8988T (cell line): ENCODE measurements at regions not wholly inside any gene's neighbourhood (a gene's known extent, or its start where the extent isn't known, plus 50 kb on each side); places are given as distances from the start of the nearest gene placed in this dataset.

Source experiments
- DNase-seq: peaks from one replicate; pipeline ENCODE4 v3.0.0; 2011

DNA sequence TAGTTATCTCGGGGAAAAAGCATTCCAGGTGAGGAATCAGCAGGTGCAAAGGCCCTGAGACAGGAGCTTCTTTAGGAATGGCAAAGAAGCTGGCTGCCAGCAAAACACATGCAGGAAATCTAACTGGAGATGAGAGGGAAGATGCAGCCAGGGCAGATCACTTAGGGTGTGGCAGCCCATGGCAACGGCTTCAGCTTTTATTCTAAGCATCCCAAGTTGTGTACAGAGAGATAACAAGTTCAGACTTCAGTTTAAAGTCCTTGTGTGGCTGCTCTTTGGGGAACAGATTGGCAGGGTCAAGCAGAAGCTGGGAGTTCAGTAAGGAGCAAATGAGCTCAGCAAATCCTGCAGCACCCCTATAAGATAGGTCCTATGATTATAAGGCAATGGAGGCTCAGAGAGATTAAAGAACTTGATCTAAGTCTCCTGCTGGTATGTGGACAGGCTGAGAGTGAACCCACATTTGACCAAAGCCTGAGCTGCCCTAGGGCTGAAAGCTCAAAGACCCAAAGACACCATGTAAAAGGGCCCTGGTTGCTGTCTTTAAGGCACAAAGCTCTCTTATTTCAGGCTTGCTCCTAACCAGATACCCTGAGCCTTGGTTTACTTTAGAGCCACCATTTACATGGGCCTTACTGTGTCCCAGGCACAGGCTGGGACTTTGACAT, 466.8 kb downstream of the SOX6 start:
- DNase-seq: no peak

DNA sequence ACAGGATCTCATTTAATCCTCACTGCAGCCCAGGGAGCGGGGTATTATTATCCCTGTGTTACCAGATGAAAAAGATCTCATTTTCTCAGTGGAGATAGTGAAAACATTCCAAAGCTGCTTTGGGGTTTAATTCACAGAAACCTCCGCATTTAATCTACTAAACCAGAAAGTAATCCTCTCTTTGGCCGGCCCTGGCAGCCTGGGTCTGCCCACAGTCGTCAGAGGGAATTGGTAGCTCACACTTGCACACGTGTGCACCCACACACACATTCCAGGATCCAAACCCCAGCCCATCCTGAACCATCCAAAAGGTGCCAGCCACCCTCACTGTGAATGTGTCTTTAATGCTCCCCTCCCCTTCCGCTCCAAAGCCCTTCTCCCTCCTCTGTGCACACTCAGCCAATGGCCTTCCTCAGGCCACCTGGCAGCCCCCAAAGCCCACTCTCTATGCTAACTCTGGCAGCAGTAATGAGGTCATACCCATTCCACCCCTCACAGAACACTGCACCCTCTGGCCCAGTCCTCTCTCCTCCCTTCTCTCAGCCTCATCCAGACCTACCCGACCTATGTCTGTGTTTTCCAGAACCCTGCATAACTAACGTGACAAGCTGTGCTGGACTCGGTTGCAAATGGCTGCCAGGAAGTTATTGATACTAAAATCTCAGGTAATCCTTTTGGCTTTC, 466.2 kb downstream of the SOX6 start:
- no peak for DNase-seq

DNA sequence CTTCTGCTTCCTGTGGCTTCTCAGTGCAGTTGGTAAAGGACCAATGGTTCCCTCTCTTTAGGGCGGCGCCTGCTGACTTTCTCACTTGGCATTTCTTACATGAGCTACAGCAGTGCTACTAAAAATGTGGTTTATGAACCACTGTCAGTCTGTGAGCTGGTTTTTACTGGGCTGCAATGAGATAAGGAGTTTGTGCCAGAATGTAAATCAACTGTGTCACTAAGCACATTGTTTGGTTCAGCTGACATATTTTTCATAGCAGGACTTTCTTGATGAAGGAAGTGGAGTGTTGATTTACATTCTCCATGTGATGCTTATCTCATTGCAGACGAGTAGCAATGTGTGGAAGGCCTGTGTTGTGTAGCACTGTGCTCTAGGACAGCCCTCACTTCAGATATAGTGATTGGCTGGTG, 463.3 kb downstream of the SOX6 start:
- no peak for DNase-seq

DNA sequence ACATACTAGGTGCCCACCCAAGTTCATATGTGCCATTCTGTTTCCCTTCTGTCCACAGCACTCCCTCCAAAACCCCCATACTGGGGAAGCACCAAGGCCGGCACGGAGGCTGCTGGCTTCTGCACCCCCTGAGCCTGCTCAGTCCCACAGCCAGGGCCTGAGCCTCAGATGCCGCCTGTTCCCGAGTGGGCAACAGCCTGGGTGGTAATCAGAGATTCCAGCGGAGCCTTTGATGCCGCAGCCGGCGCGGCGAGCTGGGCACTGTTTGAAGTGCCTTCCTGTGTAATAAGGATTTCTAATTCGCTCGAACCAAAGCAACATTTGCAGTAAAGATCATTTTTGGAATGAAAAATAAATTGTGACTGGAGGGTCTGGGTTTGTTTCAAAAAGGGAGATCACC, 460.3 kb downstream of the SOX6 start:
- no peak for DNase-seq

DNA sequence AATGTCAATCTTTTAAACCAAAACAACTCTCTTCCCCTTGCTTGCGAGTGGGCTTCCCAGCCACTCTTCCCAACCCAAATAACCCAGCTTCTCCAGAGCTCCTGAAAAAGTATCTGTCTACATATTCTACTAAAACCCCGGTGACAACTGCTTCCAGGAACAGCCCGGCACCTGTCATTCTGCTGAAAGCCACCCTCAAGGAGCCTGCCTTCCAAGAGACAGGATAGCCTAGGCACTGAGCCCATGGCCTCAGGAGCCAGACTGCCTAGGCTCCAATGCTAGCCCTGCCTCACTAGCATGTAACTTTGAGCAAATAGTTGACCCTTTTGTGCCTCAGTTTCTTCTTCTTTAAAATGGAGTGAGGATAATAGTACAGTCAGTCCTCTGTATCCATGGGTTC, 459.8 kb downstream of the SOX6 start:
- DNase-seq: no peak

DNA sequence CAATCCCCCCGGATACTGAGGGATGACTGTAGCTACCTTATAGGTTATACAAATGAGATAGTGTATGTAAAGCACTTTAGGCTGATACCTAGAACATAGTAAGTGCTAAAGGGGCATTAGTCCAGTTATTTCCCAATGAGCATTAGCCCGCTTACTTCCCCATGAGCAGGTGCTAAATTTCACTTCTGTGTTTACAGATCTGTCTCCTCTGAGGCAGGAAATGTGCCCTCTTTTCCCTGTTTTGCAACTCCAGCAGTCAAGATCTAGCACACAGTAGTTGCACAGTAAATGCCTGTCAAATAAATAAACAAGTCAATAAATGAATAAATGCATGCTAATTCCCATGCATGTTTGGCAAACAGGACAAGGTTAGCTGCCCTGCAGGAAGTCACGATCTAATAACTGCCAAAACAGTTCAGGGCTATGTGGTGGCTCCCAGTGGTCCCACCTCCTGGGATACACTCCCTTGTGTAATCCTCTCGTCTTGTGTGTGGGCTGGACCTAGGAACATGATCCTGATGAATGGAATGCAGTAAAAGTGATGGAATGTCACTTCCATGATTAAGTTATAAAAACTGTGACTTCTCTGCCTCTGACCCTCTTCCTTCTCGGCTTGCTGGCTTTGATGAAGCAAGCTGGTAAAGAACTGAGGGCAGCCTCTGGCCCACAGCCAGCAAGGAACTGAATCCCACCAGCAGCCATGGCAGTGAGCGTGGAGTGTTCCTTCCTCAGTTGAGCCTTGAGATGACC, 459.0 kb downstream of the SOX6 start:
- no peak for DNase-seq

DNA sequence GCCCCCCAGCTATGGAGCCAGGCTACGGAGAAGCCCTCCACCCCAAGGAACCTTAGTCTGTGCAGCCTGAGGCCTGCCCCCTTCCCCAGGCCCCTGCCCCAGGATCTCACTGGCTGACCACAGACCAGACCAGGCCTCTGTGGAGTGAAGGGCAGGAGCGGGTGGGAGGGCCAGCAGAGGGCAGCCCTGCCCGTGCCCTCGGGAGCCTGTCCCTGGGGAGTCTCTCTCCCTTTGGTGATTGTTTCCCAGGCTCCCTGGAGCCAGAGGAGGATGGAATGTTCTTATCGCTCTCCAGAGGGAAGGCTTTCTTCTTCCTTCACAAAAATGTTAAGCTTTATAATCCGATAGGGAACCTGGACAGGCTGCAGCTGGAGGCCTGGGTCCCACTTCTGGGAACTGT, 455.3 kb downstream of the SOX6 start:
- DNase-seq: no peak

DNA sequence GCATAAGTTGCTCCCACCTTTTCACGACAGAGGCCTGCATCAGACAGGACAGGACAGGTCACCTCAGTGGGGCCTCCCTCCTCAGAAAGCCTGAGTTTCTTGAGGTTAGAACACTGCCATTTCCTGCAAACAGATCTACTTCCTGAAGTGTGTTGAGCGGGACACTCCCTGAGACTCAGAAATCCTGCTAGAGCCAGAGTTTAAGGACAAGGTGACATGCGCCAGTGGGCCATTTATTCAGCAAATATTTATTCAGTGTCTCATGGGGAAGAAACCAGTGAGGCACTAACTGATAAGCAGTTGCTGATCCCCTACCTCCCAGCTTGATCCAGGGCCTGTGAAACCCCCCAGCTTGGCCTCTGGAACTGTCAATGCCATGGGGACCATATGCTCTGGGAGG, 454.6 kb downstream of the SOX6 start:
- no peak for DNase-seq

DNA sequence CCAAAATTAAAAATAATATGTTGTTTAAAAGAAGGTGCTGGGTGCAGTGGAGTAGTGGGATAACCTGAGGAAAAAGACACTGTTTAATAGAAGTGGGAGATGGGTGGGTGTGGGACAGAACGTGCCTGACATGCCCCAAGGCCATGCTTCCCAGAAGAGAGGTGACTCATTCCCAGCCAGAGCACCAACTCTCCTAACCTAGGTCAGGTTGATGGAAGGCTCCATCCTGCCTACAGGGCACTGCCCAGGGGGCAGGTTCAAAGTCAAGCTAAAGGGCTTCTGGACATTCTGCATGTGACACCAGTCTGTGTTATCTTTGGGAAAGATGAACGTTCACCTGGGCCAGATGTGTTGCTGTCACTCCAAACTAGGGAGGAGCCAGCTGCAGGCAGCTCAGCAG, 453.1 kb downstream of the SOX6 start:
- DNase-seq: no peak

DNA sequence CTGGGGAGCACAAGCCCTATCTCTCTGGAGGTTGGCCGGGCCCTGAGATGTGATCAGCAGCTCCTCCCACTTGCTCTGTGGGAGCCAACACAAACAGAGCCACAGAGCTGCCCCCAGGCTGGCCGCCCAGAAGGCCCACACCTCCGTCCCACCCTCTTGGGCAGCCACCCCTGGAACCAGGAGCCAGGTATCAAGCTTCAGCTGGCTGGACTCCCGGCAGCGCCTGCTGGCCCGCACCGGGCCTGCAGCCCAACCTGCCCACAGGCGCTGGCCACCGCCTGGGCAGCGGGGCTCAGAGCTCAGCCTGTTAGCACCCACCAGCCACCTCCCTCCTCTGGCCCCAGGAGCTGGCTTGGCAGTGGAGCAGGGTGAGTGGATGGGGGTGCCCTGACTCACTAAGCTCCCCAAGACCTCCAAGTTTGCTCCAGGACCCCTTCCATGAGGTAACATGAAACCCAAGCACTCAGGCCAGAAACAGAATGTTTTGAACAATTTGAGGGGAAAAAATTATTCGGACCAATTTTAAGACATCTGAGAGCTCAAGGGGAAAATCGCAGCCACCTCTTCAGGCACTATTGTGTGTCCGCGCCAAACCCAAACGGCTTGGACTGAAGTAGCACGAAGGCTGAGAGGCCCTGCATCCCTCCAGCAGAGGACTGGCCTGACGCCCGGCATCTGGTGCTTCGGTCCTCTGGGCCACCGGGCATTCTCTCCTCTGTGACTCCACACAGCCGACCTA, 450.8 kb downstream of the SOX6 start:
- DNase-seq: no peak

DNA sequence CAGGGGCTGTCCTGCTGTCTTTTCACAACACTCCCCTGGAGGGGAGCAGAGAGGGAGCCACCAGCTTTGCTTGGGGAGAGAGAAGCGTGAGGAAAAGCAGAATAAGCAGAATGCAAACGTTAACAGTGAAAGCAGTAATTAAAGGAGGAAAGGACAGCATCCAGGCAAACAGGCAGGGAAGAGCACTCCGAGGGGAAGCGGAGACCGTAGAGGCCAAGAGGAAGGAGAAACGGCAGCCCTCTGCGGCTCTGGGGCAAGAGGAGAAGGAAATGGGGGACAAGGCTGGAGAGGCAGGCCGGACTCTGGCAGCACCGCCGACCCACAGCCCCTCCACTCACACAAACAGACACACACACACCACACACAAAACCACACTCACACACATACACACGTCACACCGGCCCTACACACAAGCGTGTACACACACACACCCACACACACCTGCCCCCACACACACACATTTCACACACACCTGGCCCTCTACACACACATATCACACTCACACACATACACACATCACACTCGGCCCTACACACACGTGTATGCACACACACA, 449.8 kb downstream of the SOX6 start:
- no peak for DNase-seq

DNA sequence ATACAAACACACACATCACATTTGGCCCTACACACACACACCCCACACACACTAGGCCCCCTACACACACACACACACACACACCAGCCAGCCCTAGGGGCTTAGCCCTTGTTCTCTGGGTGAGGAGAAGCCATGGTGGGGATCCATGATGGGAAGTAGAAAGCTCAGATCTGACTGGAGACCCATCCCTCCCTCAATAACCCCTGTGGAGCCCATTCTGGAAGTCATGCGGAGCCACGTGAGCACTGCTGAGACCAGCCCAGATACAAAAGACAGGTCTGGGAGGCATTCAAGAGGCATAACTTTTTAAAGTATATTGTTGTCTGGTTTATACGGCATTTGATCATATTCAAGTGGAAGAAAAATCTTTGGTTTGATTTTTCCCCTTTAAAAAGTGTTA, 448.5 kb downstream of the SOX6 start:
- DNase-seq: no peak

DNA sequence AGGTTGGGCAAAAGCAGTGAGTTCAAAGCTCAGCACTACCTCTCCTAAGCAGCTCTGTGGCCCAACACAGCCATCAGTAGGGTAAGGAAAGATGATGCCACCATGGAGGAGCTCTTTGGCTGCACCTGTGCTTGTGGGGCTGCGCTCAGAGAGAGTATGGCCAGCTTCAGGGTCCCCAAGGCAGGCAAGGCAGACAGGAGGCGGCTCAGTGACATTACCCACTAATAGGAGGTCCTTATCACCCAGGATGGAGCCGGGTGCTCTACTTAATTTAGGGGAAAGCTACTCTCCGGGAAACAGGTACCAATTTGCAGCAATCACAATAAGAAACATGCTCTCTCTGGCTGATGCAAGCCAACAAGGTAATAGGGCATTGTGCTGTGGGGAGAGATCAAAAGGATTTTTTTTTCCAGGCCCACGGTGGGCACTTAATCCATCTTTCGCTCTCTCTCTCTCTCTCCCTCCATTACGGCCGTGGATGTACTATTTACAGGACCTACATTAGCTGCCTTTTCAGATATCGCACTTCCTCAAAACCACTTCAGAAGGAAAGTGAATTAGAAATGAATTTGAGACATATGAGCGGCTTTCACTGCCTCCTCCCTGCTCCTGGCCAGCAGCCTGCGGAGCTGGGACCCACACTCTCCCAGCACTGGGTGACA, 446.3 kb downstream of the SOX6 start:
- DNase-seq: no peak

DNA sequence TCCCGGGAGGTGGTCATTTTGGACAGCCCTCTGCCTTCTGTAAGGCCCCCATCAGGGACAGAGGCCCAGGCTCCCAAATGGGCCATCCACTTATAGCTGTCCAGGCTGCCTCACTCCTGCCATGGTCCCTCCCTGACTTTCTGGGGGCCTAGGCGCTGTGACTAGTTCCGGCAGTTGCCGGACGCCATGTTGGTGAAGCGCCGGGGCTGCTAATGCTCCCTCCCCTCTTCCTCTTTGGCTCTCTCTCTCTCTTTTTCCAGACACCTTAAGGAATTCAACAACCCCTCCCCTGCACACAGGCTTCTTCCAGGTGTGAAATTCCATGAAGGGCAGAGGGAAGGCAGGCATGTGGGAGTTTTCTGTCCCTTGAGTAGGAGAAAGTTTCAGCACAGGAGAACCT, 445.6 kb downstream of the SOX6 start:
- no peak for DNase-seq

DNA sequence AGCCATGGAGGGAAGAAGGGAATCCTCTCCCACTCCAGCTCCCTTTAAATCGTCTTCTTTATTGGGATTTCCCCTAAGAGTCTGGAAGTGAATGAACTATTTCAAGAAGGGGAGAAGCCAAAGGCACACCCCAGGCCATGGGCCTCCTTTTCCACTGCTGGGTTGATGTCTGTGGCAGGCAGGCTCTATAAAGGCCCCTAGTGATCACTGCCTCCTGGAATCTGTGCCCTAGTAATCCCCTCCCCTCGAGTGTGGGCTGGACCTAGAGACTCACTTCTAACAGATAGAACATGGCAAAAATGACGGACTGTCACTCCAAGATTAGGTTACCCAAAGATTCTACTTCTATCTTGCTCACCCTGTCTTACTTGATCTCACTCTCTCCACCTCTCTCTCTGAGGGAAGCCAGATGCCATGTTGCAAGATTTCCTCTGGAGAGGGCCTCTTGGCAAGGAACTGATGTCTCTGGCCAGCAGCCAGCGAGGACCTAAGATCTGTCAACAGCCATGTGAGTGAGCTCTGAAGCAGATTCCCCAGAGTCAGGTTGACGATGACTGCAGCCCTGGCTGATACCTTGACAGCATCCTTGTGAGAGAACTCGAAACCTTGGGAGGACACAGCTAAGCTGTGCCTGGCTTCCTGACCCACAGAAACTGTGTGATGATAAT, 444.8 kb downstream of the SOX6 start:
- no peak for DNase-seq

DNA sequence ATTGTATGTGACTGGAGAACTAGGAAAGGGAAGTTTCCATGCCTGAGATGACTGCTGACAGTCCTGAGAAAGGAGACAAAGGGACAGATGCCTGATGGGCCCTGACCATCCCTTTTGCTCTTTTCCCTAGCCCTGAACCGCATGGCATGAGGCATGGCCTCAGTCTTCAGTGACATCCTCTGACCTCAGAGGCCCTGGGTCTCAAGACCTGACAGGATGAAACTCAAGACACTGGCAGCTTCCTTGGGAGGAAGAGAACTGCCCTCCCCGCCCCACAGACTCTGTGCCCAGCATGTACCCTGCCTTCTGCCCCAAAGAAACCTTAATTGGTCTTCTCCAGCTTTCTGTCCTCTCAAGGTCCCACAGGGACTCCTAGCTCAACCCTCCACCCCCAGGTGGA, 444.1 kb downstream of the SOX6 start:
- DNase-seq: no peak

DNA sequence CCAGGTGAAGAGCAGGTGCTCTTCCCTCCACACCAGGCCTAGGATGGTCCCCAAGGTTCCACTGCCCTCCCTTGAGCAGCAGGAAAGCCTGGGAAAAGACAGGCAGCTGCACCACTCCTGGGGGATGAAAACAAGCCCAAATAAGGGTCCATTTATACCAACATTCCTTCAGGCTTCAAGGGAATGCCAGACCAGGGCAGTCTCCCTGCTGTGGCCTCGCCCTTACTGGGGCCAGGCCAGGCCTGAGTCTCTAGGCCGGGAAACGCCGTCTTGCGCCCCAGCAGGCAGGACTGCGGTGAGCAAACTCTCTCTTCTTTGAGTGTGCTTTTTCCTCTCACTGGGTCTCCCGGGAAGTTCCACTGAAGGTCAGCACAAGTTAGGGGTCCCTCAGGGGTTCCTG, 443.5 kb downstream of the SOX6 start:
- DNase-seq: no peak

DNA sequence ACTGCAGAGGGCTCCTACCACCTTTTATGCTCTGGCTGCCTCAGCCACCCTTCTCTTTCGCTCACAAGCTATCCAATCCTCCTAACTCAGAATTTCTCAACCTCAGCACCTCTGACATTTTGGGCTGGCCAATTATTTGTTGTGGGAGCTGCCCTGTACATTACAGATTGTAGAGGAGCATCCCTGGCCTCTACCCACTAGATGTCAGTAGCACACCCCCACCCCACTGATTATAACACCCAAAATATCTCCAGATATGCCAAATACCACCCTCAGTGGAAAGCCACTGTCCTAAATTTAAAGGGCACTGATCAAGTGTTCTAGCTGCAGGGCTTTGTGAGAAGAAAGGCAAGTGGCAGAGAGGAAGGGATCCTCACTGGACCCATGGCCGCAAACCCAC, 443.1 kb downstream of the SOX6 start:
- DNase-seq: no peak
